ENCODE measurements at regions not wholly inside any gene's neighbourhood (a gene's known extent, or its start where the extent isn't known, plus 50 kb on each side); places are given as distances from the start of the nearest gene placed in this dataset.

- no peaks in the 10 kb centered on the region for H3K27me3 Mint-ChIP-seq (ENCODE audit: insufficient read depth)
- intact Hi-C loops (cut with micrococcal nuclease): no loop called here
- peaks cover 6% of the 10 kb centered on the region for H3K9me3 Mint-ChIP-seq
- H3K36me3 Mint-ChIP-seq (ENCODE audit: low read depth): no peaks in the 10 kb centered on the region
- DNase-seq (ENCODE audit: low spot score): no peak
- no peak overlapping the region for H3K27ac Mint-ChIP-seq
- H3K4me3 Mint-ChIP-seq: no peak overlapping the region
- H3K4me1 Mint-ChIP-seq (ENCODE audit: low read depth): no peaks in the 10 kb centered on the region
Observed at GRCh38 chr4:27128443-27128842, 267.8 kb downstream of the STIM2 start.

- Mint-ChIP-seq H3K27me3 (ENCODE audit: insufficient read depth) (no peaks in the 10 kb centered on the region), H3K4me3 (no peak overlapping the region), H3K4me1 (ENCODE audit: low read depth) (no peaks in the 10 kb centered on the region), H3K27ac (no peak overlapping the region), H3K9me3 (peaks cover 11% of the 10 kb centered on the region), H3K36me3 (ENCODE audit: low read depth) (no peaks in the 10 kb centered on the region)
- no peak for DNase-seq (ENCODE audit: low spot score)
- intact Hi-C loops (cut with micrococcal nuclease): no loop called here
Observed at GRCh38 chr4:27129871-27130366, 269.3 kb downstream of the STIM2 start.

- no peaks in the 10 kb centered on the region for H3K36me3 Mint-ChIP-seq (ENCODE audit: low read depth)
- intact Hi-C loops (cut with micrococcal nuclease): no loop called here
- no peak overlapping the region for H3K4me3 Mint-ChIP-seq
- H3K27me3 Mint-ChIP-seq (ENCODE audit: insufficient read depth): no peaks in the 10 kb centered on the region
- H3K4me1 Mint-ChIP-seq (ENCODE audit: low read depth): no peaks in the 10 kb centered on the region
- peaks cover 11% of the 10 kb centered on the region for H3K9me3 Mint-ChIP-seq
- DNase-seq (ENCODE audit: low spot score): no peak
- no peak overlapping the region for H3K27ac Mint-ChIP-seq
Observed at GRCh38 chr4:27132497-27132896, 271.9 kb downstream of the STIM2 start.

- no peak for DNase-seq (ENCODE audit: low spot score)
- Mint-ChIP-seq H3K27ac (no peak overlapping the region), H3K4me3 (no peak overlapping the region), H3K36me3 (ENCODE audit: low read depth) (no peaks in the 10 kb centered on the region), H3K4me1 (ENCODE audit: low read depth) (no peaks in the 10 kb centered on the region), H3K27me3 (ENCODE audit: insufficient read depth) (no peaks in the 10 kb centered on the region), H3K9me3 (no peaks in the 10 kb centered on the region)
- intact Hi-C loops (cut with micrococcal nuclease): no loop called here
Observed at GRCh38 chr4:27140486-27140885, 279.8 kb downstream of the STIM2 start.

- H3K36me3 Mint-ChIP-seq (ENCODE audit: low read depth): no peaks in the 10 kb centered on the region
- H3K4me1 Mint-ChIP-seq (ENCODE audit: low read depth): no peaks in the 10 kb centered on the region
- H3K27me3 Mint-ChIP-seq (ENCODE audit: insufficient read depth): no peaks in the 10 kb centered on the region
- intact Hi-C loops (cut with micrococcal nuclease): no loop called here
- no peak overlapping the region for H3K4me3 Mint-ChIP-seq
- no peak for DNase-seq (ENCODE audit: low spot score)
- H3K9me3 Mint-ChIP-seq: no peaks in the 10 kb centered on the region
- no peak overlapping the region for H3K27ac Mint-ChIP-seq
Observed at GRCh38 chr4:27141530-27141929, 280.9 kb downstream of the STIM2 start.

GRCh38 chr4:27142841-27143240 is 282.2 kb downstream of the STIM2 start:
- intact Hi-C loops (cut with micrococcal nuclease): no loop called here
- Mint-ChIP-seq H3K27ac (no peak overlapping the region), H3K36me3 (ENCODE audit: low read depth) (no peaks in the 10 kb centered on the region), H3K27me3 (ENCODE audit: insufficient read depth) (no peaks in the 10 kb centered on the region), H3K4me1 (ENCODE audit: low read depth) (no peaks in the 10 kb centered on the region), H3K4me3 (no peak overlapping the region), H3K9me3 (peaks cover 5% of the 10 kb centered on the region)
- no peak for DNase-seq (ENCODE audit: low spot score)

- H3K27me3 Mint-ChIP-seq (ENCODE audit: insufficient read depth): no peaks in the 10 kb centered on the region
- H3K36me3 Mint-ChIP-seq (ENCODE audit: low read depth): no peaks in the 10 kb centered on the region
- peaks cover 5% of the 10 kb centered on the region for H3K9me3 Mint-ChIP-seq
- H3K27ac Mint-ChIP-seq: no peak overlapping the region
- no peak overlapping the region for H3K4me3 Mint-ChIP-seq
- intact Hi-C loops (cut with micrococcal nuclease): no loop called here
- no peaks in the 10 kb centered on the region for H3K4me1 Mint-ChIP-seq (ENCODE audit: low read depth)
- DNase-seq (ENCODE audit: low spot score): no peak
Observed at GRCh38 chr4:27145597-27145996, 285.0 kb downstream of the STIM2 start.

- Mint-ChIP-seq H3K27me3 (ENCODE audit: insufficient read depth) (no peaks in the 10 kb centered on the region), H3K36me3 (ENCODE audit: low read depth) (no peaks in the 10 kb centered on the region), H3K9me3 (peaks cover 5% of the 10 kb centered on the region), H3K27ac (no peak overlapping the region), H3K4me3 (no peak overlapping the region), H3K4me1 (ENCODE audit: low read depth) (no peaks in the 10 kb centered on the region)
- no peak for DNase-seq (ENCODE audit: low spot score)
- intact Hi-C loops (cut with micrococcal nuclease): no loop called here
Observed at GRCh38 chr4:27148211-27148895, 287.7 kb downstream of the STIM2 start.

- DNase-seq (ENCODE audit: low spot score): no peak
- Mint-ChIP-seq H3K36me3 (ENCODE audit: low read depth) (no peaks in the 10 kb centered on the region), H3K27me3 (ENCODE audit: insufficient read depth) (no peaks in the 10 kb centered on the region), H3K9me3 (peaks cover 5% of the 10 kb centered on the region), H3K4me1 (ENCODE audit: low read depth) (no peaks in the 10 kb centered on the region), H3K27ac (no peak overlapping the region), H3K4me3 (no peak overlapping the region)
- intact Hi-C loops (cut with micrococcal nuclease): no loop called here
Observed at GRCh38 chr4:27149541-27150212, 289.0 kb downstream of the STIM2 start.

GRCh38 chr4:27152703-27153102 is 292.1 kb downstream of the STIM2 start:
- no peaks in the 10 kb centered on the region for H3K36me3 Mint-ChIP-seq (ENCODE audit: low read depth)
- no peak overlapping the region for H3K4me3 Mint-ChIP-seq
- DNase-seq (ENCODE audit: low spot score): no peak
- intact Hi-C loops (cut with micrococcal nuclease): no loop called here
- no peaks in the 10 kb centered on the region for H3K9me3 Mint-ChIP-seq
- H3K4me1 Mint-ChIP-seq (ENCODE audit: low read depth): no peaks in the 10 kb centered on the region
- H3K27ac Mint-ChIP-seq: no peak overlapping the region
- no peaks in the 10 kb centered on the region for H3K27me3 Mint-ChIP-seq (ENCODE audit: insufficient read depth)

GRCh38 chr4:27154706-27155105 is 294.1 kb downstream of the STIM2 start:
- DNase-seq (ENCODE audit: low spot score): no peak
- H3K4me3 Mint-ChIP-seq: no peak overlapping the region
- H3K27me3 Mint-ChIP-seq (ENCODE audit: insufficient read depth): no peaks in the 10 kb centered on the region
- H3K27ac Mint-ChIP-seq: no peak overlapping the region
- intact Hi-C loops (cut with micrococcal nuclease): no loop called here
- no peaks in the 10 kb centered on the region for H3K9me3 Mint-ChIP-seq
- H3K4me1 Mint-ChIP-seq (ENCODE audit: low read depth): no peaks in the 10 kb centered on the region
- no peaks in the 10 kb centered on the region for H3K36me3 Mint-ChIP-seq (ENCODE audit: low read depth)

GRCh38 chr4:27161191-27161590 is 300.6 kb downstream of the STIM2 start:
- H3K4me3 Mint-ChIP-seq: no peak overlapping the region
- H3K4me1 Mint-ChIP-seq (ENCODE audit: low read depth): no peaks in the 10 kb centered on the region
- intact Hi-C loops (cut with micrococcal nuclease): no loop called here
- H3K36me3 Mint-ChIP-seq (ENCODE audit: low read depth): no peaks in the 10 kb centered on the region
- no peaks in the 10 kb centered on the region for H3K27me3 Mint-ChIP-seq (ENCODE audit: insufficient read depth)
- H3K9me3 Mint-ChIP-seq: no peaks in the 10 kb centered on the region
- no peak for DNase-seq (ENCODE audit: low spot score)
- H3K27ac Mint-ChIP-seq: no peak overlapping the region

GRCh38 chr4:27168783-27169182 is 308.1 kb downstream of the STIM2 start:
- H3K36me3 Mint-ChIP-seq (ENCODE audit: low read depth): no peaks in the 10 kb centered on the region
- H3K27ac Mint-ChIP-seq: no peak overlapping the region
- H3K9me3 Mint-ChIP-seq: no peaks in the 10 kb centered on the region
- intact Hi-C loops (cut with micrococcal nuclease): no loop called here
- H3K4me1 Mint-ChIP-seq (ENCODE audit: low read depth): no peaks in the 10 kb centered on the region
- H3K27me3 Mint-ChIP-seq (ENCODE audit: insufficient read depth): no peaks in the 10 kb centered on the region
- no peak for DNase-seq (ENCODE audit: low spot score)
- H3K4me3 Mint-ChIP-seq: no peak overlapping the region
